Activated B cell treated with CpG ODN at 0.5 μM for 24 hours (primary cell): ENCODE measurements at regions not wholly inside any gene's neighbourhood (a gene's known extent, or its start where the extent isn't known, plus 50 kb on each side); places are given as distances from the start of the nearest gene placed in this dataset.

Experiments used
- ATAC-seq: fragments of 200-7000 bp; cut with Tn5 transposase; one replicate; pipeline ENCODE4 v1.10.0; 2021; ENCODE audit warnings: low read depth, mild to moderate bottlenecking, moderate library complexity
- CTCF ChIA-PET: fragments of 350-600 bp; sonication (Branson Sonifier 250); formaldehyde crosslinking; loops from one replicate; lab custom pipeline; 2021; ENCODE audit warnings: antibody characterized with exemption; lab: Charles Lee
- POLR2A ChIA-PET: fragments of 350-600 bp; sonication (Branson Sonifier 250); formaldehyde crosslinking; loops from one replicate; lab custom pipeline; 2021; ENCODE audit warnings: antibody characterized with exemption; lab: Charles Lee
- DNase-seq: peaks from one replicate; pipeline ENCODE4 v3.0.0; 2022
- H3K27ac Mint-ChIP-seq: one replicate; pipeline ENCODE4 v1.8.0; 2020; ENCODE audit warnings: mixed read lengths
- H3K27me3 Mint-ChIP-seq: one replicate; pipeline ENCODE4 v1.8.0; 2021; ENCODE audit warnings: mixed read lengths
- H3K36me3 Mint-ChIP-seq: one replicate; pipeline ENCODE4 v1.8.0; 2021; ENCODE audit warnings: low read depth, mixed read lengths
- H3K4me1 Mint-ChIP-seq: one replicate; pipeline ENCODE4 v1.8.0; 2021; ENCODE audit warnings: mixed read lengths
- H3K4me3 Mint-ChIP-seq: one replicate; pipeline ENCODE4 v1.8.0; 2020; ENCODE audit warnings: mild to moderate bottlenecking, mixed read lengths
- H3K9me3 Mint-ChIP-seq: one replicate; pipeline ENCODE4 v1.8.0; 2020; ENCODE audit warnings: mixed read lengths
- intact Hi-C: fragments of 100-400 bp; cut with micrococcal nuclease; formaldehyde crosslinking; loops from one replicate; pipeline ENCODE4 v1.15.1; 2024
- TF ChIP-seq, protein P1 (sequence below): fragments of 200-600 bp; IDR thresholded peaks from one replicate; pipeline ENCODE4 v1.8.0; 2022; ENCODE audit warnings: antibody characterized with exemption, mild to moderate bottlenecking

DNA sequence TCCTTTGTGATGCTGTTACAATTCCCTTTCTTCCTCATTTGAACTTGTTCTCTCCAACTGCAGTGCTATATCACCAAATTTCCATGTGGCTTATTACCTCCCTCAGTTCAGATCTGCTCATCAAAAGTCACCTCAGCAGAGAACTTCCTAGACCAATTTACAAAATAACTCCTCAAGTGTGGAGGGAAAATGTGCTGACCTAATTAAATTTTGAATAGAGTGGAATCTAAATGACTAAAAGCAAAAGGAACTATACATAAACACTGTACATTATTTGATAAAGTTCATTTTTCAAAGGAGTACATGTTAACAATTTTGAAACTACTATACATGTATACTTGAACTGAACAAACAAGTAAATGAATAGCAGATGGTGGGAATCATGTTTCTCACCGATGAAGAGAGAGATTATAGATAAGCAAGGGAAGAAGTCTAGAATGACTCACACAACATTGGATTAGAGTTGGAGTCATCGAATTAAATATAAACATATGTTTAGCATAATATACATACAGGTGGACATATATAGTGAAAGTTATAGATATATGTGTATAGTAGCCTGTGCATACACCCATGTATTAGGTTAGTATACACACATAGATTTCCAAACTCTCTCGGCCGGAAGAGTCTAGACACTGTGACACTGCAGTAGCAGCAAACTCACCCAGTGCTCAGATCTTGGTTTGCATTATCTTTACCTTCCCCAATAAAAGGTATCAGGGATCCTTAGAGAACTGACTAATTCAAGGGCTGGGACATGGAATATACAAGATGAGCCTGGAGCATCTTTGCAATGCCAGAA is 318.7 kb downstream of the PCDH18 start:
- H3K36me3 Mint-ChIP-seq = no peaks in the 10 kb centered on the region
- TF ChIP-seq, protein P1, sequence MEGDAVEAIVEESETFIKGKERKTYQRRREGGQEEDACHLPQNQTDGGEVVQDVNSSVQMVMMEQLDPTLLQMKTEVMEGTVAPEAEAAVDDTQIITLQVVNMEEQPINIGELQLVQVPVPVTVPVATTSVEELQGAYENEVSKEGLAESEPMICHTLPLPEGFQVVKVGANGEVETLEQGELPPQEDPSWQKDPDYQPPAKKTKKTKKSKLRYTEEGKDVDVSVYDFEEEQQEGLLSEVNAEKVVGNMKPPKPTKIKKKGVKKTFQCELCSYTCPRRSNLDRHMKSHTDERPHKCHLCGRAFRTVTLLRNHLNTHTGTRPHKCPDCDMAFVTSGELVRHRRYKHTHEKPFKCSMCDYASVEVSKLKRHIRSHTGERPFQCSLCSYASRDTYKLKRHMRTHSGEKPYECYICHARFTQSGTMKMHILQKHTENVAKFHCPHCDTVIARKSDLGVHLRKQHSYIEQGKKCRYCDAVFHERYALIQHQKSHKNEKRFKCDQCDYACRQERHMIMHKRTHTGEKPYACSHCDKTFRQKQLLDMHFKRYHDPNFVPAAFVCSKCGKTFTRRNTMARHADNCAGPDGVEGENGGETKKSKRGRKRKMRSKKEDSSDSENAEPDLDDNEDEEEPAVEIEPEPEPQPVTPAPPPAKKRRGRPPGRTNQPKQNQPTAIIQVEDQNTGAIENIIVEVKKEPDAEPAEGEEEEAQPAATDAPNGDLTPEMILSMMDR = no peak
- H3K4me1 Mint-ChIP-seq = no peaks in the 10 kb centered on the region
- H3K27me3 Mint-ChIP-seq = no peaks in the 10 kb centered on the region
- ATAC-seq (no peak), DNase-seq (no peak)
- H3K9me3 Mint-ChIP-seq = no peaks in the 10 kb centered on the region
- intact Hi-C loops = no loop called here
- ChIA-PET POLR2A (no interaction called here), CTCF (no interaction called here)
- no peak overlapping the region for H3K27ac Mint-ChIP-seq
- no peak overlapping the region for H3K4me3 Mint-ChIP-seq

DNA sequence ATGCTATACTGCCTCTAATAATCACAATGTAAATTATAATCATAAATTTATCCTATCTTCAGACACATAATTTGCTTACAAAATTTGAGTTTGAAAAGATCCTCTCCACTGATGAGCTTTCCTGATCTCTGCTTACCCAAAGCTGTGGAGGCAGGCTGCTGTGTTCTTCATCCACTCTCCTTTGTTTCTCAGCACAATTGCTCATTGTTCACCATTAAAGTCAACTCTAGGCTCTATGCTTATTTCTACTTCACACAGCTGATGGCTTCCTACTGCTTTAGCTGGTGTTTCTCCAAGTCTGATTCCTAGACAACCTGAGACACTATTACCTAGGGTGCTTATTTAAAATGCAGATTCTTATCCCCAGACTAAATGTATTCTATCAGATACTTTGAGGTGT is 319.7 kb downstream of the PCDH18 start:
- no peak for ATAC-seq
- no peaks in the 10 kb centered on the region for H3K4me1 Mint-ChIP-seq
- H3K36me3 Mint-ChIP-seq = no peaks in the 10 kb centered on the region
- no peak overlapping the region for H3K27ac Mint-ChIP-seq
- DNase-seq = no peak
- no peak overlapping the region for H3K4me3 Mint-ChIP-seq
- H3K9me3 Mint-ChIP-seq = no peaks in the 10 kb centered on the region
- CTCF ChIA-PET = no interaction called here
- intact Hi-C loops = no loop called here
- TF ChIP-seq, protein P1 = no peak
- no peaks in the 10 kb centered on the region for H3K27me3 Mint-ChIP-seq
- POLR2A ChIA-PET = no interaction called here

DNA sequence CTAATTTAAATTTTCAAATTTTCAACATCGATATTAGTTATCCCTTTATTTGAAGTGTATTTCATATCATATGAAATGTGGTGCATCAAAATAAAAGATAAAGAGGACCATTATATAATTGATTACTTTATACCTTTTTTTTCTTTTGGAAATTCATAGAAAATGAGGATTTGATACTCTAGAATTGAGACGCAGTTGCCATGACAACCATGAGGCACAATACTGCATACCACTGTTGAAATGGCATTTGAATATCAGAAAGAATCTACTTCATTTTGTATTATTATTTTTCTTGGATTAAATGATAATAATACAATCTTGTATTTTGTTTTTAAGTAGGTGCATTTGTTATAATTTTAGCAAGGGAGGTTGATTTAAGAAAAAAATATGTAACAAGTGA is 323.1 kb downstream of the PCDH18 start:
- TF ChIP-seq, protein P1 = no peak
- Mint-ChIP-seq H3K4me1 (no peaks in the 10 kb centered on the region), H3K27me3 (no peaks in the 10 kb centered on the region), H3K27ac (no peak overlapping the region), H3K36me3 (no peaks in the 10 kb centered on the region), H3K4me3 (no peak overlapping the region), H3K9me3 (no peaks in the 10 kb centered on the region)
- CTCF ChIA-PET = no interaction called here
- intact Hi-C loops = no loop called here
- ATAC-seq (no peak), DNase-seq (no peak)
- POLR2A ChIA-PET = no interaction called here

DNA sequence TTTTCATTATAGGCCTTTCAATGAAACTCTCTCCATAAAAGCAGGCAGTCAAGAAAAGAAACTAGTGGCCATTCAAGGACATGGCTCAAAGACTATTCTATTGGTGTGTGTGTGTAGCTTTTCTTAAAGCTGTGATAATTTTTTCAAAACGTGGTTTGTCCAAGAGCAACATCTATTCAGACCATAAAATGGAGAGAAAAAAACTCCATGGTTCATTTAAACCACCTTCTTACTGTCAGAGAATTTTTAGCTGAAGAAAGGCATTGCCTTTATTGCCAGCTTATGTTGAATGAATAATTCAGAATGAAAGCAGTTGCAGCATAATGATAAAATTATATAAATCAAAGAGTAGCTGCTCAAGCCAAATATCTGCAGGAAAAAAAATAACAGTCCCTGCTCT is 325.5 kb downstream of the PCDH18 start:
- ATAC-seq (no peak), DNase-seq (no peak)
- no peaks in the 10 kb centered on the region for H3K36me3 Mint-ChIP-seq
- POLR2A ChIA-PET = no interaction called here
- no peaks in the 10 kb centered on the region for H3K27me3 Mint-ChIP-seq
- intact Hi-C loops = no loop called here
- no peaks in the 10 kb centered on the region for H3K9me3 Mint-ChIP-seq
- CTCF ChIA-PET = no interaction called here
- no peaks in the 10 kb centered on the region for H3K4me1 Mint-ChIP-seq
- H3K27ac Mint-ChIP-seq = no peak overlapping the region
- TF ChIP-seq, protein P1 = no peak
- no peak overlapping the region for H3K4me3 Mint-ChIP-seq

DNA sequence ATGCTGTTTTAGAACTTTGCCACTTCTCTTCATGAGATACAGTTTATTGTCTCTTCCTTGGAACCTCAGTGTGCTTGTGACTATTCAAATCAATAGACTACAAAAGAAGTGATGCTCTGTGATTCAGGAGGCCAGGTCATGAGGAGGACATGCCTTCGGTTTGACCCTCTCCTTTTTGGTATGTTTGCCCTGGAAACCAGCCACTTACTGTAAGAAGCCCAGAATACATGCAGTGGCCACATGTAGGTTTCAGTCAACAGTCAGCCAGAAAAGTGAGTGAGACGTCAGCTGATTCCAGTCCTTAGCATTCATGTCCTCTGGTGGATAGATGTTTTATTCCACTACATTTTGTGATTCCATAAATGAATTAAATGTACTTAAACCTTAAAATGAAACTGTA is 328.7 kb downstream of the PCDH18 start:
- POLR2A ChIA-PET = no interaction called here
- ATAC-seq = no peak

More for the DNA sequence above, 328.7 kb downstream of the PCDH18 start:
- Mint-ChIP-seq H3K9me3 (no peaks in the 10 kb centered on the region), H3K4me1 (no peaks in the 10 kb centered on the region), H3K4me3 (no peak overlapping the region), H3K27ac (no peak overlapping the region), H3K27me3 (no peaks in the 10 kb centered on the region), H3K36me3 (no peaks in the 10 kb centered on the region)
- TF ChIP-seq, protein P1 = no peak
- intact Hi-C loops = no loop called here
- CTCF ChIA-PET = no interaction called here
- no peak for DNase-seq
